GM12878 (cell line): ENCODE measurements at regions not wholly inside any gene's neighbourhood (a gene's known extent, or its start where the extent isn't known, plus 50 kb on each side); places are given as distances from the start of the nearest gene placed in this dataset.

Experiments
- ATAC-seq: fragments of 200-7000 bp; cut with Tn5 transposase; 3 replicates; pipeline ENCODE4 v1.9.1; 2020; ENCODE audit warnings: mild to moderate bottlenecking, moderate library complexity
- BruUV-seq: library from RNA; stranded (reverse); fragments of 400-500 nt; replicated peaks from 2 replicates; lab custom pipeline; 2021; lab: Mats Ljungman, UMichigan
- CTCF ChIA-PET: fragments of 300-600 bp; sonication (Branson Sonifier 250); formaldehyde crosslinking; extraction: SDS; loops from one replicate; lab custom pipeline; 2021; ENCODE audit warnings: inconsistent platforms; lab: Yijun Ruan, JAX
- POLR2A ChIA-PET: fragments of 350-600 bp; formaldehyde crosslinking; extraction: SDS; loops from one replicate; lab custom pipeline; 2021; ENCODE audit warnings: inconsistent platforms; lab: Charles Lee
- RAD21 ChIA-PET: fragments of 300-600 bp; sonication (Branson Sonifier 250); formaldehyde crosslinking; loops from one replicate; lab custom pipeline; 2023; ENCODE audit warnings: antibody characterized with exemption; ENCODE audit not compliant: unreplicated experiment; lab: Charles Lee
- SMC1A ChIA-PET: fragments of 300-600 bp; sonication (Branson Sonifier 250); formaldehyde crosslinking; loops from one replicate; lab custom pipeline; 2023; ENCODE audit not compliant: unreplicated experiment, uncharacterized antibody; lab: Charles Lee
- DNase-seq: peaks from one replicate; pipeline ENCODE4 v3.0.0-alpha.2; 2011; ENCODE audit warnings: low read depth, low spot score
- FAIRE-seq: peaks from 3 replicates; lab custom pipeline; 2011; peaks lifted over from hg19 to GRCh38; lab: Jason Lieb, UNC
- H2AFZ ChIP-seq: 2 replicates; pipeline ENCODE4 v1.6.0; 2011; ENCODE audit warnings: low read depth, low read length, control low read depth; ENCODE audit not compliant: control insufficient read depth
- H3K27ac ChIP-seq: 2 replicates; pipeline ENCODE4 v1.5.1; 2011; ENCODE audit warnings: control low read depth; ENCODE audit not compliant: control insufficient read depth, insufficient read depth
- H3K27me3 ChIP-seq, 2 experiments: replicated peaks in 1 of 2; 2 replicates each; pipeline versions ENCODE4 v1.6.0 to v1.6.1; 2011; ENCODE audit warnings: low read length in 1 of 2; ENCODE audit not compliant: control insufficient read depth in 2 of 2, insufficient read depth in 2 of 2
- H3K36me3 ChIP-seq, 2 experiments: 2 replicates each; pipeline ENCODE4 v1.5.1; 2011; ENCODE audit warnings: low read length in 1 of 2; ENCODE audit not compliant: control insufficient read depth in 2 of 2, insufficient read depth in 2 of 2
- H3K4me1 ChIP-seq: 2 replicates; pipeline ENCODE4 v1.6.1; 2011; ENCODE audit warnings: mild to moderate bottlenecking, low read length, moderate library complexity, mixed read lengths; ENCODE audit not compliant: control insufficient read depth, insufficient read depth
- H3K4me2 ChIP-seq: 2 replicates; pipeline ENCODE4 v1.6.0; 2011; ENCODE audit warnings: control low read depth; ENCODE audit not compliant: control insufficient read depth, insufficient read depth
- H3K4me3 ChIP-seq: fragments of 200-600 bp; sonication (generic); 2 replicates; pipeline ENCODE4 v1.5.1; 2016
- H3K79me2 ChIP-seq: 2 replicates; pipeline ENCODE4 v1.6.0; 2011; ENCODE audit warnings: low read length; ENCODE audit not compliant: control insufficient read depth, insufficient read depth
- H3K9ac ChIP-seq: 2 replicates; pipeline ENCODE4 v1.8.0; 2011; ENCODE audit warnings: low read length, control low read depth, mixed read lengths; ENCODE audit not compliant: control insufficient read depth, insufficient read depth
- H3K9me3 ChIP-seq: replicated peaks from 3 replicates; pipeline ENCODE4 v1.5.1; 2011; ENCODE audit warnings: mild to moderate bottlenecking, low read length; ENCODE audit not compliant: control insufficient read depth, insufficient read depth
- H4K20me1 ChIP-seq: 2 replicates; pipeline ENCODE4 v1.6.0; 2011; ENCODE audit not compliant: control insufficient read depth, insufficient read depth
- CBFB ChIP-seq: IDR thresholded peaks from 2 replicates; pipeline ENCODE4 v1.6.1; 2016; ENCODE audit warnings: antibody characterized with exemption, low read depth
- CBX5 ChIP-seq: sonication (generic); IDR thresholded peaks from 2 replicates; pipeline ENCODE4 v1.6.1; 2016; ENCODE audit warnings: low read depth, moderate library complexity, mild to moderate bottlenecking, inconsistent platforms
- CREB1 ChIP-seq: IDR thresholded peaks from 2 replicates; pipeline ENCODE4 v1.6.1; 2012; ENCODE audit warnings: low read depth, mild to moderate bottlenecking, inconsistent platforms
- FOXK2 ChIP-seq: fragments of 450-650 bp; IDR thresholded peaks from 2 replicates; pipeline ENCODE4 v1.6.1; 2017; ENCODE audit warnings: mild to moderate bottlenecking, moderate library complexity
- HDAC2 ChIP-seq: fragments of 200-600 bp; sonication (generic); IDR thresholded peaks from 2 replicates; pipeline ENCODE4 v1.6.1; 2017
- MTA3 ChIP-seq: IDR thresholded peaks from 2 replicates; pipeline ENCODE4 v1.6.1; 2012; ENCODE audit warnings: low read length, inconsistent platforms, borderline replicate concordance
- MYC ChIP-seq: IDR thresholded peaks from 2 replicates; pipeline ENCODE4 v1.6.1; 2011; ENCODE audit warnings: mild to moderate bottlenecking, low read length, moderate library complexity, inconsistent platforms; ENCODE audit not compliant: insufficient read depth, insufficient replicate concordance, insufficient read length, severe bottlenecking
- NR2F1 ChIP-seq: fragments of 450-650 bp; conservative IDR thresholded peaks from 2 replicates; pipeline ENCODE4 v1.6.1; 2017; ENCODE audit warnings: mild to moderate bottlenecking
- RCOR1 ChIP-seq: conservative IDR thresholded peaks from 2 replicates; pipeline ENCODE4 v1.6.1; 2012; ENCODE audit warnings: low read depth, low read length, improper control_type of control experiment
- SIN3A ChIP-seq: IDR thresholded peaks from 2 replicates; pipeline ENCODE4 v1.6.1; 2012; ENCODE audit warnings: low read depth, low read length, improper control_type of control experiment
- SP1 ChIP-seq: IDR thresholded peaks from one replicate; pipeline ENCODE4 v1.6.1; 2011; ENCODE audit warnings: low read depth, low read length
- SREBF1 ChIP-seq: IDR thresholded peaks from 2 replicates; pipeline ENCODE4 v1.6.1; 2012; ENCODE audit warnings: mild to moderate bottlenecking, low read length
- STAT1 ChIP-seq: fragments of 450-650 bp; conservative IDR thresholded peaks from 2 replicates; pipeline ENCODE4 v1.6.1; 2014; ENCODE audit warnings: antibody characterized with exemption, mild to moderate bottlenecking
- TCF3 ChIP-seq: IDR thresholded peaks from 2 replicates; pipeline ENCODE4 v1.6.1; 2012; ENCODE audit warnings: low read depth, mild to moderate bottlenecking, low read length, borderline replicate concordance; ENCODE audit not compliant: insufficient read depth
- YBX1 ChIP-seq: fragments of 450-650 bp; IDR thresholded peaks from 2 replicates; pipeline ENCODE4 v1.6.1; 2016; ENCODE audit warnings: antibody characterized with exemption
- ZNF24 ChIP-seq: fragments of 450-650 bp; IDR thresholded peaks from 2 replicates; pipeline ENCODE4 v1.6.1; 2017; ENCODE audit warnings: antibody characterized with exemption, mild to moderate bottlenecking
- WGBS: methylation state at CpG from one replicate; pipeline ENCODE4 v1.1.6; 2016; ENCODE audit warnings: low lambda C conversion rate; ENCODE audit not compliant: insufficient replicate concordance, insufficient coverage; ENCODE audit errors: missing lambda C conversion rate; 5-methylcytosine and 5-hydroxymethylcytosine counted together
- in situ Hi-C: fragments of 300-500 bp; cut with MboI; formaldehyde crosslinking; loops from 9 replicates; pipeline ENCODE4 v1.14.3; 2018; ENCODE audit warnings: mixed read lengths
- intact Hi-C: fragments of 100-400 bp; cut with micrococcal nuclease; formaldehyde crosslinking; loops from one replicate; pipeline ENCODE4 v1.14.2; 2022; ENCODE audit not compliant: unreplicated experiment
- TF ChIP-seq, protein P1 (sequence below): fragments of 450-650 bp; IDR thresholded peaks from 2 replicates; pipeline ENCODE4 v1.6.1; 2018; ENCODE audit warnings: borderline replicate concordance, mild to moderate bottlenecking; ENCODE audit not compliant: partially characterized antibody
- TF ChIP-seq, protein P2 (sequence below): IDR thresholded peaks from 2 replicates; pipeline ENCODE4 v1.6.1; 2012; ENCODE audit warnings: low read depth, low read length, improper control_type of control experiment
- TF ChIP-seq, protein P3 (sequence below): IDR thresholded peaks from 2 replicates; pipeline ENCODE4 v1.6.1; 2012; ENCODE audit warnings: mild to moderate bottlenecking, low read depth, low read length

DNA sequence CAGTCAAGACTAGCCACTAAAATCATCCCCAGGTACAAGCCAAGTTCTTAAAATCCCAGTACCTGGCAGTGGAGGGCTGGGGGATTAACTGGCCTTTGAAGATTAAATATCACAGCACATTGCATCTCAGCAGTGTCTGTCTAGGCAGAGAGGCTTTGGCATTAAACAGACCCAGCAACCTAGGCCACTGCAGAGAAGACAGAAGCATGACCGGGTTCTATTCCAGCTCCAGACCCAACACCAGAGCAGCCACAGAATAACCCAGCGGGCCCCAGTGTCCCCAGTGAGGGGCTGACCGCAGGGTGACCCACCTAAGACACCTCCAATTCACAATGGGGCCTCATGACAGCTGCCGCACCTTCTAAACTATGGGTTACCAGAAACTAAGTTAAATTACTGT is 88.2 kb downstream of the SHANK2 start:
- DNase-seq (no peak), ATAC-seq (no peak), FAIRE-seq (no peak)
- no peak overlapping the region for H3K4me3 ChIP-seq
- SMC1A ChIA-PET: no interaction called here
- no peaks in the 10 kb centered on the region for H4K20me1 ChIP-seq
- intact Hi-C loops: no loop called here
- 30% methylated on average over 4 of the region's 4 CpGs for WGBS
- no peak overlapping the region for H3K27ac ChIP-seq
- in situ Hi-C loops: no loop called here
- no TSS peak for BruUV-seq
- no peaks in the 10 kb centered on the region for H3K9me3 ChIP-seq
- H3K27me3 ChIP-seq: no peaks in the 10 kb centered on the region
- CTCF ChIA-PET: no interaction called here
- RAD21 ChIA-PET: no interaction called here
- H3K9ac ChIP-seq: no peak overlapping the region
- POLR2A ChIA-PET: no interaction called here
- H2AFZ ChIP-seq: no peak overlapping the region
- H3K4me1 ChIP-seq: no peaks in the 10 kb centered on the region
- H3K79me2 ChIP-seq: no peaks in the 10 kb centered on the region
- TF ChIP-seq SIN3A: no peak
- no peak for TF ChIP-seq RCOR1
- TF ChIP-seq, protein P1, sequence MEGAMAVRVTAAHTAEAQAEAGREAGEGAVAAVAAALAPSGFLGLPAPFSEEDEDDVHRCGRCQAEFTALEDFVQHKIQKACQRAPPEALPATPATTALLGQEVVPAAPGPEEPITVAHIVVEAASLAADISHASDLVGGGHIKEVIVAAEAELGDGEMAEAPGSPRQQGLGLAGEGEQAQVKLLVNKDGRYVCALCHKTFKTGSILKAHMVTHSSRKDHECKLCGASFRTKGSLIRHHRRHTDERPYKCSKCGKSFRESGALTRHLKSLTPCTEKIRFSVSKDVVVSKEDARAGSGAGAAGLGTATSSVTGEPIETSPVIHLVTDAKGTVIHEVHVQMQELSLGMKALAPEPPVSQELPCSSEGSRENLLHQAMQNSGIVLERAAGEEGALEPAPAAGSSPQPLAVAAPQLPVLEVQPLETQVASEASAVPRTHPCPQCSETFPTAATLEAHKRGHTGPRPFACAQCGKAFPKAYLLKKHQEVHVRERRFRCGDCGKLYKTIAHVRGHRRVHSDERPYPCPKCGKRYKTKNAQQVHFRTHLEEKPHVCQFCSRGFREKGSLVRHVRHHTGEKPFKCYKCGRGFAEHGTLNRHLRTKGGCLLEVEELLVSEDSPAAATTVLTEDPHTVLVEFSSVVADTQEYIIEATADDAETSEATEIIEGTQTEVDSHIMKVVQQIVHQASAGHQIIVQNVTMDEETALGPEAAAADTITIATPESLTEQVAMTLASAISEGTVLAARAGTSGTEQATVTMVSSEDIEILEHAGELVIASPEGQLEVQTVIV: no peak
- TF ChIP-seq MYC: no peak
- TF ChIP-seq, protein P2, sequence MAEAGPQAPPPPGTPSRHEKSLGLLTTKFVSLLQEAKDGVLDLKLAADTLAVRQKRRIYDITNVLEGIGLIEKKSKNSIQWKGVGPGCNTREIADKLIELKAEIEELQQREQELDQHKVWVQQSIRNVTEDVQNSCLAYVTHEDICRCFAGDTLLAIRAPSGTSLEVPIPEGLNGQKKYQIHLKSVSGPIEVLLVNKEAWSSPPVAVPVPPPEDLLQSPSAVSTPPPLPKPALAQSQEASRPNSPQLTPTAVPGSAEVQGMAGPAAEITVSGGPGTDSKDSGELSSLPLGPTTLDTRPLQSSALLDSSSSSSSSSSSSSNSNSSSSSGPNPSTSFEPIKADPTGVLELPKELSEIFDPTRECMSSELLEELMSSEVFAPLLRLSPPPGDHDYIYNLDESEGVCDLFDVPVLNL: no peak
- TF ChIP-seq FOXK2: no peak
- TF ChIP-seq CBX5: no peak
- TF ChIP-seq CBFB: no peak
- no peak for TF ChIP-seq MTA3
- no peak for TF ChIP-seq HDAC2
- TF ChIP-seq SP1: no peak
- TF ChIP-seq TCF3: no peak
- TF ChIP-seq, protein P3, sequence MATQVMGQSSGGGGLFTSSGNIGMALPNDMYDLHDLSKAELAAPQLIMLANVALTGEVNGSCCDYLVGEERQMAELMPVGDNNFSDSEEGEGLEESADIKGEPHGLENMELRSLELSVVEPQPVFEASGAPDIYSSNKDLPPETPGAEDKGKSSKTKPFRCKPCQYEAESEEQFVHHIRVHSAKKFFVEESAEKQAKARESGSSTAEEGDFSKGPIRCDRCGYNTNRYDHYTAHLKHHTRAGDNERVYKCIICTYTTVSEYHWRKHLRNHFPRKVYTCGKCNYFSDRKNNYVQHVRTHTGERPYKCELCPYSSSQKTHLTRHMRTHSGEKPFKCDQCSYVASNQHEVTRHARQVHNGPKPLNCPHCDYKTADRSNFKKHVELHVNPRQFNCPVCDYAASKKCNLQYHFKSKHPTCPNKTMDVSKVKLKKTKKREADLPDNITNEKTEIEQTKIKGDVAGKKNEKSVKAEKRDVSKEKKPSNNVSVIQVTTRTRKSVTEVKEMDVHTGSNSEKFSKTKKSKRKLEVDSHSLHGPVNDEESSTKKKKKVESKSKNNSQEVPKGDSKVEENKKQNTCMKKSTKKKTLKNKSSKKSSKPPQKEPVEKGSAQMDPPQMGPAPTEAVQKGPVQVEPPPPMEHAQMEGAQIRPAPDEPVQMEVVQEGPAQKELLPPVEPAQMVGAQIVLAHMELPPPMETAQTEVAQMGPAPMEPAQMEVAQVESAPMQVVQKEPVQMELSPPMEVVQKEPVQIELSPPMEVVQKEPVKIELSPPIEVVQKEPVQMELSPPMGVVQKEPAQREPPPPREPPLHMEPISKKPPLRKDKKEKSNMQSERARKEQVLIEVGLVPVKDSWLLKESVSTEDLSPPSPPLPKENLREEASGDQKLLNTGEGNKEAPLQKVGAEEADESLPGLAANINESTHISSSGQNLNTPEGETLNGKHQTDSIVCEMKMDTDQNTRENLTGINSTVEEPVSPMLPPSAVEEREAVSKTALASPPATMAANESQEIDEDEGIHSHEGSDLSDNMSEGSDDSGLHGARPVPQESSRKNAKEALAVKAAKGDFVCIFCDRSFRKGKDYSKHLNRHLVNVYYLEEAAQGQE: no peak
- no peak for TF ChIP-seq YBX1
- TF ChIP-seq NR2F1: no peak
- no peak for TF ChIP-seq STAT1
- TF ChIP-seq SREBF1: no peak
- TF ChIP-seq ZNF24: no peak
- no peak for TF ChIP-seq CREB1
- H3K4me2 ChIP-seq: no peak overlapping the region
- H3K36me3 ChIP-seq: no peaks in the 10 kb centered on the region
